Pulmonary artery endothelial cell (primary cell): ENCODE measurements at regions not wholly inside any gene's neighbourhood (a gene's known extent, or its start where the extent isn't known, plus 50 kb on each side); places are given as distances from the start of the nearest gene placed in this dataset.

Experiments
- DNase-seq: peaks from one replicate; pipeline ENCODE4 v3.0.0-alpha.2; 2011; ENCODE audit warnings: low read depth, low spot score

DNA sequence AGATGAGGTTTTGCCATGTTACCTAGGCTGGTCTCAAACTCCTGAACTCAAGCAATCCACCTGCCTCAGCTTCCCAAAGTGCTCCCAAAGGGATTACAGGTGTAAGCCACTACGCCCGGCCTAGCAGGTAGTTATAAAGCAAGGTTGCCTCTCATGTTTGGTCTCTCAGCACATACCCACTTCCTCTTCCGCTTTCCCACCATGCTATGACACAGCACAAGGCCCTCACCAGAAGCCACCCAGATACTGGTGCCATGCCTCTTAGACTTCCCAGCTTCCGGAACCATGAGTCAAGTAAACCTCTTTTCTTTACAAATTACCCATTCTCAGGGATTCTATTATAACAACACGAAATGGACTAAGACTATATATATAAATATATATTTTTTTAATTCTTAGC lies 143.6 kb downstream of the COPRS start:
- DNase-seq: no peak

DNA sequence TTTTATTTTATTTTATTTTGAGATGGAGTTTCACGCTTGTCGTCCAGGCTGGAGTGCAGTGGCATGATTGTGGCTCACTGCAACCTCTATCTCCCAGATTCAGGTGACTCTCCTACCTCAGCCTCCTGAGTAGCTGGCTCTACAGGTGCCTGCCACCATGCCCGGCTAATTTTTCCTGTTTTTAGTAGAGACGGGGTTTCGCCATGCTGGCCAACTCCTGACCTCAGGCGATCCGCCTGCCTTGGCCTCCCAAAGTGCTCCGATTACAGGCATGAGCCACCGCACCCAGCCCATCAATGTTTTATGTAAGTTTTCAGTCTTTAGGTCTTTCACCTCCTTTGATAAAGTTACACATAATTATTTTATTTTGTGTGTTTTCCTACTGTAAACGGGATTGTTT lies 154.6 kb downstream of the COPRS start:
- no peak for DNase-seq

DNA sequence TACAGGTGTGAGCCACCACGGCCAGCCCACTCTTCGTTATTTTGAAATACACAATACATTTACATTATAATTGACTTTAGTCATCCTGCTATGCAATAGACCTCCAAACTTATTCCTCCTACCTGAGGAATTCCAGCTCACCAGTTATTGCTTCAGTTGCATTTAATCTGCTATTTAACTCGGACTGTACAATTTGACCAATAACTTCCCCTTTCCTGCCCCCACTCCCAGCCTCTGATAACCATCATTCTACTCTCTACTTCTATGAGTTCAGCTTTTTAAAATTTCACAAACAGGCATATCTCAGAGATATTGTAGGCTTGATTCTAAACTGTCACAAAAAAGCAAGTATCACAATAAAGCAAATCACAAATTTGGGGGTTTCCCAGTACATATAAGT lies 157.0 kb downstream of the COPRS start:
- DNase-seq: no peak

DNA sequence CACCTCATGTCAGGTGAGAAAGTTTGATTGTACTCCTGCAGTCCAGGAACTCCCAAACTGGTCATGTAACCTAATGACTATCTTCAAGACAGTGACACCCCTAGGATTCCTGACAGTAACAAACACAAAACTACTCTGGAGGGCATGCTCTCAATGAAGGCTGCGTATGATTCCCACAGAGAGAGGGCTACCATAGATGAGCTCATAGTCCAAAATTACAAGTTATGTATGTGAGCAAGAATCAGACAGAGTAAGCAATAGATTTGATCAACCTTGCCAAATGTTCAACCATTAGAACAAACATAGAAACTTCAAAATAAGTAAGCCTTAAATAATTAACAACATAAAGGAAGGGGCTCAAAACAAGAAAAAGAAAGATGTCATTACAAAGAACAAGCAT lies 158.1 kb downstream of the COPRS start:
- DNase-seq: no peak

DNA sequence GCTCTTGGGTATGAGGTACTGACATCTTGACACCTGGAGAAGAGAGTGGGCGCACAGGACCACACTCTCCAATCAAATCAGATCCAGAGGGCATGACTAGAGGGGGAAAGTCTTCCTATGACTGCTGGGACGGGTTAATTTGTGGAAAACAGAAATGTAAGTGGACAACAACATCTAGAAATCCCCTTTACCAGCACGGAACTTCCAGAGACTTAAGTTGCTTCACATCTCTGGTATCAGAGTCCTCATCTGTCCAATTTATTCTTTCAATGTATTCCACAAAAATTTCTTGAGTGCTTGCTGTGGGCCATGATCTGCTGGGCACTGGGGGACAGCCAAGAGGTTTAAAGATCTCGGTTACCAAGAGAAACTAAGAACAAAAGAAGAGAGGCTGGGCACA lies 159.2 kb downstream of the COPRS start:
- no peak for DNase-seq

DNA sequence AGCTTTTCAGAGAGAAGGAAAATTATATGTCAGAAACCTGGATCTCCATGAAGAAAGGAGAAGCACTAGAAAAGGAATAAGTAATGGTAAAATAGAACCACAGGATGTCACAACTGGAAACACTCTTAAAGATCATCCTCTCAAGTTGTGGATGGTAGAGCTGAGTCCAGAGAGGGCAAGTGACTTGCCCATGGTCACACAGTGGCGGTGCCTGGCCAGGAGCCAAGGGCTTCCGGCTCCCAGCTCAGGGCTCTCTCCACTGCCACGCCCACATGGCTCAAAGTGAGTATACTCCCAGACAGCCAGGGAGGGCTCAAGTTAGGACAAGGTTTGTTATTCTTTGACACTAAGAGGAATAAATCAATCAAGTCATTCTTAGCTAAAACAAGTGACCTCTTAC lies 159.8 kb downstream of the COPRS start:
- no peak for DNase-seq

DNA sequence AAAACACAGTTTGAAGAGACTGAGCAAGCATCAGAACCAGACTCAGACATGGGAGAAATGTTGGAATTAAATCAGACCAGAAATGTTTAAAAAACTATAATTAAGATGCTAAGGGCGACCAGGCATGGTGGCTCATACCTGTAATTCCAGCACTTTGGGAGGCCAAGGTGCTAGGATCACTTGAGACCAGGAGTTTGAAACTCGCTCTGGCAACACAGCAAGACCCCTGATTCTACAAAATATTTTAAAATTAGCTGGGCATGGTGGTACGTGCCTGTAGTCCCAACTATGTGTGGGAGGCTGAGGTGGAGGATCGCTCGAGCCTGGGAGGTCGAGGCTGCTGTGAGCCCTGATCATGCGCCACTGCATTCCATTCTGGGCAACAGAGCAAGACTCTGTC lies 160.3 kb downstream of the COPRS start:
- no peak for DNase-seq

DNA sequence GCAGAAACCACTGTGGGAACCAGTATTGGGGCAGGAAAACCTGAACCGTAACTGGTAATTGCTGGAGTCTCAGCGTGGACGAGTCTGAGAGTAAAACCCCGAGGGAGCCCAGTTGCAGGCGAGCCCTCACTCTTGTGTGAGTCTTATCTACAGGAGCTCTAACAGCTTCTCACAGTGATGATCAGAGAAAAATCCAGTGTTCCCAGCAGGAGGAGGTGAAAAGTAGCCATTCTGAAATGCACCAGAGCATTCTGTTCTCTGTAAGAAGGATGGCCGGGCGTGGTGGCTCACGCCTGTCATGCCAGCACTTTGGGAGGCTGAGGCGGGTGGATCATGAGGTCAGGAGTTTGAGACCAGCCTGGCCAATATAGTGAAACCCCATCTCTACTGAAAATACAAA lies 161.2 kb downstream of the COPRS start:
- DNase-seq: no peak

DNA sequence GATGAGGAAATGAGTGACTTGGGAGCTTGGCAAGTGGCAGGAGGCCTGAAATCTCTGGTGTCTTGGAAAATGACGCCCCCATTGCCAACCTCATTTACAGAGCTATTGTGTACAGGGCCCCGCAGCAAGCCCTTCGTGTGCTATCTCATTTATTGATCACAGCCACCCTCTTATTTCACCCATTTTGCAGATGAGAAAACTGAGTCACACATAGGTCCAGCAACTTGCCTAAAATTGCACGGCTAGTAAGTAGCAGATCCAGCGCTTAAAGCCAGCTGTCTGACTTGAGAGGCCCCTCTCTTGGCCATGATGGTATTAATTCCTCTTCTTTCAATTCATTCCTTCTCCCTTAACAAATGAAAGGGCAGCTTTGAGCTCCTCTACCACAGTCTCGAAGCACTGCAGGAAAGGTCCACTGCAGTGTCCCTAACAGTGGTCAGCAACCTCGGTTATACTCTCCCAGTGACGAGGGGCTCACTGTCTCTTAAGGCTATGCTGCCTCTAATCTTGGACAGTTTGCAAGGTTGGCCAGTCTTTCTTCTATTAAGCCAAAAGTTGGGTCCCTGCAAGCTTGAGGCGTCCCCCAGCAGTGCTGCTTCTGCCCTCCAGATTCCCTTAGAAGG lies 162.2 kb downstream of the COPRS start:
- DNase-seq: no peak

DNA sequence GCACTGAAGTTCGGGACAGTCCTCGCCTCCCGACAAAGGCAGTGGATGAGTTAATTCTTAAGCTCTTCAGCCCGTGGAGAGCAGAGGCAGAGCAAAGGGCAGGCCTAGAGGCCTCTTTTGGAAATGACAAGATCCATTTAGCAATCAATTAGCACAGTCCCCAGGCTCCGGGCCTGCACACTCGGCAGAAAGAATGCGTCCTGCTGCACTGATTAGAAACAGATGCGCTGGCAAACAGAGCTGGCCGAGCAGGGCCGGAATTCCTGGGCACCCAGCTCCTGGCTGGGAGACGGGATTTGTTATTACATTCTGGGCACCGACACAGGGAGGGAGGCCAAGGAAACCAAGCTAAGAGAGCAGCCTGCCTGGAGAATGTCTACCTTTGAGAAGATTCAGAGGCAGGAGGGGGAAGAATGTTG lies 162.9 kb downstream of the COPRS start:
- no peak for DNase-seq

DNA sequence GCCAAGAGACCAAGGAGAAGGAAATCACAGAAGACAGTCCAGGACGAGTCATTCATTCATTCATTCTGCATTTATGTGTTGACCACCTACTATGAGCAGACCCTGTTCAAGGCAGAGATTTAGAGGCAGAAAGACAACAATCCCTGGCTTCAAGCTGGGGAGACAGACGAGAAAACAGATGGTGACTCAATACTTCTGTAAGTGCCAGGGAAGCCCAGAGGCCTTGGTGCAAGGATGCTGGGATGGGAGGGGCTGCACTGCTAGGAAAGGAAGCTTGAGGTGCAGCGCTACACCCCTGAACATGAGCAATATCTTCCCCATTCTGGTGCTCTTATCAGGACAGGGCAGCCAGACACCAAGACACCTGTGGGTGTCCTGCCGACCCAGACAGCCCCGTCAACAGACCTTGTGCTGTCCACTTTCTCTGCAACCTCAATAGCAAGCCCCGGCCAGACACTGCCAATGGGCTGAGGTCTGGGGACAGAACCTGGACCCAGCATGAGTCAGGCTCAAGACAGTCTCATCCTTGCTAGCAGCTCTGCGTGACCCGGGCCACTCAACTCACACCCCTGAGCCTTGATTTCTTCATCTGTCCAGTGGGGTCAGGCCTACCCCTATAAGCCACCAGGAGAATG lies 163.5 kb downstream of the COPRS start:
- DNase-seq: no peak

DNA sequence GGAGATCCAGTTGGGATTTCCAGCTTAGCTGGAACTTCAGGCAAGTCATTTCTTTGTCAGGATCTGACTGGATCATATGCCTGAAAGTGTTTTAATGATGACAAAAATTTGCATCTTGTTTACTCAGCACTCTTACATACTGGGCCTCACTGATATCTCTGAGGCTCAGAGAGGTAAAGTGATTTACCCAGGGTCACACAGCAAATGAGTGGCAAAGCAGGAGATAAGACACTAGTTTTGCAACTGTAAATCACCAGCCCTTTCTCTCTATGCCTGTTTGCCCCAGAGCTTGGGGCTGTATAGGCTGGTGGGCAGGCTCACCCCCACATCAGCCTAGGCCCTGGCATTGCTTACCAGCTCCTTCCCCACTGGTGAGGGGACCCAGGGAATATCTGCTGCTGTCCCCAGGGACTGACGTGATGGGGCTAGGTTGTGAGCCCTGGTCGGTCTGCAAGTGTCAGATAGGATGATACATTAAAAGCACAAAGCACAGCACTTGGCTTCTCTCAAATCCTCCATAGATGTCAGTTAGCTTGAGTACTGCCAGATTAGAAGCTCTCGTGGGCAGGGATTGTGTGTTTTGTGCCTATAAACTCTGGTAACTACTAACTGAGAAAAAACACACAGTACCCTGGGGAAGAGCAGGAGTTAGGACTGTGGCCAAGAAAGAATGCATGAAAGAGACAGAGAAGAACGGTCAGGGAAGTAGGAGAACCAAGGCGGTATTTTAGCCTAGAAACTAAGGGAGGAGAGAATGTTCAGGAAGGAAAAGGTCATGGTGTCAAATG lies 165.4 kb downstream of the COPRS start:
- no peak for DNase-seq

DNA sequence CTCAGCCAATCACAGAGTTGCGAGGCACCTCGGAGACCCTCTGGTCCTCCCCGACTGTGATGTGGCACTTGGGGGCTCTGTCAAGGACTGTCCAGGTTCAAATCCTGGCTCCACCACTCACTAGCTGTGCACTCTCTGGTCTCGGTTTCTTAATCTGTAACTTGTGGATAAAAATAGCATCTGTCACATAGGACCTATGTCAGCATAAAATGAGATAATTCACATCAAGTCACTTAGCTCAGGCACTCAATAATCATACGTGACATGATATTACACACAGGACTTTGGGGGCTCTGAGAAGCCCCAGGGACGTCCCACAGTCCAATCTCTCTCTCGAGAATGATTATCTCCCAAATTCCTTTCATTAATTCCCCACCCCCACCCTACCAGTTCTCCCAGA lies 166.4 kb downstream of the COPRS start:
- no peak for DNase-seq

DNA sequence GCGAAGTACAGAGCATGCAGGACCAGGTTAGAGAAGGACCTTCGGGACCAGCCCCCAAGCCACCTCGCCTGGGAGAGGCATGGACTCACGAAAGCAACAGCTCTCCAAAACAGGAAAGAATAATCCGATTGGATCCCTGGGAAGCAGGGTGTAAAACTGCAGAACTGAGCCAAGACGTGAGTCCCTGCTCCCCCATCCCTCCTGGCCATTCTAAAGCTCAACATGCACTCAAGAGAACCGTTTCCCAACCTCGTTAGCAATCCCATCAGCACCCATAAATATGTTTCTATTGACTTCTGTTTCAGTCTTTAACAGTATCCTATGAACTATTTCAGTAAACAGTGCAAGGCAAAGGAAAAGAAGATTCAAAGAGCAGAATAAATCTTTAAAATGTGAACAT lies 167.0 kb downstream of the COPRS start:
- no peak for DNase-seq

DNA sequence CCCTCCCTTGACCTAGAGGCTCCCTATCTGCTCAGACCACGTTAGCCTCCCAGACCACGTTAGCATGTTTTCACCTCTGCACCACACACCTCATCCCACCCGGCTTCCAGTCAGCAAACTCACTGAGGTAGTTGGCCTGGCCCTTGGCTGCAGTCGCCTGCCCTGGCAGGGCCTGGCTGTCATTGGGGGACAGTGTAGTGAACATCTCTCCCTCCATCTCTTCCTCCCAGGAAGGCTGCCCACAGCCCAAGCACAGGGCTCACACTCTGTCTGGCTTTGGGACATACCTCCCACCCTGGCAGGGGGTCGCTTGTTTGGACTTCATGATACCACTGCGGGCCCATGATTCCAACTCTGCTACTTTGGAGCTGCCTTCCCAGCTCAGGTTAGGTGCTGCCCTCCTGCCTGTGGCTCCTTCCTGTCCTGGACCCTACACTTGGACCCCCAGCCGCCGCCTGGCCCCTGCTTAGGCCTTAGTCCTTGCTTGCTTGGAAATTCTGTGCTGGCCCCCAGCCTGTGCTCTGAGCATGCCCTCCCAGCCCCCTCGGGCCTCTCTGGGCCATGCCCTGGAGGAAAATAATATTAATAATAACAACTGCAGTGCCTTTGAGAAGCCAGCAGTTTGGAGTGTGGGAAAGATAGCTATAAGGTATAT lies 167.7 kb downstream of the COPRS start:
- no peak for DNase-seq

DNA sequence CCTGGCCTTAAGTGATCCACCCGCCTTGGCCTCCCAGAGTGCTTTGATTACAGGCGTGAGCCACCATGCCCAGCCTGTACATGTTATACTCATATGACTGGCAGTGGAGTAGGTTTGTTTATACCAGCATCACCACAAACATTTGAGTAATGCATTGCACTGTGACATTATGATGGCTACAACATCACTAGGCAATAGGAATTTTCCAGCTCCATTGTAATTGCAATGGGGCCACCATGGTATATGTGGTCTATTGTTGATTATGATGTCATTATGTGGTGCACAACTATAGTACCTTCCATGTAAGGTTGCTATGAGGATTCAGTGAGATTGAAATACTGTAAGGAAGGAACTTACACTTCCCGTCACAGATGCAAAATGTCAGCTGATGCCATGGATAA lies 168.9 kb downstream of the COPRS start:
- no peak for DNase-seq

DNA sequence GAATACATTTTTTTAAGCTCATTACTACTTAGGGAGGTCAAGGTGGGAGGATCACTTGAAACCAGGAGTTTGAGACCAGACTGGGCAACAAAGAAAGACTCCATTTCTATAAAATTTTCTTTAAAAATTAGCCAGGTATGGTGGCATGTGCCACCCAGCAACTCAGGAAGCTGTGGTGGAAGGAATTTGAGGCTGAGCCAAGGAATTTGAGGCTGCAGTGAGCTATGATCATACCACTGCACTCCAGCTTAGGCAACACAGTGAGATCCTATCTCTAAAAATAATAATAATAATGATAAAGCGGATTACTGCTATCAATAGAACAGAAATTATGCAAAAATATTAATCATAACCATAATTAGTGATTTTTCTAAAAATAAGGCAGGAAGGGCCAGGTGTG lies 170.3 kb downstream of the COPRS start:
- no peak for DNase-seq

DNA sequence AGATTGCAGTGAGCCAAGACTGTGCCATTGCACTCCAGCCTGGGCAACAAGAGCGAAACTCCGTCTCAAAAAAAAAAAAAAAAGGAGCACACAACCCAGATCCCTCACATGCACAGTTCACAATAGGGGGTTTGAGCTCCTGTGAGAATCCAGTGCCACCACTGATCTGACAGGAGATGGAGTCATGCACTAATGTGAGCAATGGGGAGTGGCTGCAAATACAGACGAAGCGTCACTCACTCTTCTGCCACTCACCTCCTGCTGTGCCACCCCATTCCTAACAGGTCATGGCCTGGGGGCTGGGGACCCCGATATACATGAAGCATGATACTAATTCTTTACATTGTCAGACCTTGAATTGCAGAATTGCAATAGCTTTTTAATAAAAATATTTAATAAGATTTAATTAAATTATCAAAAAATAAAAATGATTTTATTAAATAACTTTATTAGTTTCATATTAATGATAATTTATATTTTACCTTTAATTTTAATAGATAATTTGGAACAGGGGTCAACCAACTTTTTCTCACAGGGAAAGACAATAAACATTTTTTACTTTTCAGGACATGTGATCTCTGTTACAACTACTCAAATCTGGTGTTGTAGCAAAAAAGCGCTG lies 171.4 kb downstream of the COPRS start:
- no peak for DNase-seq

DNA sequence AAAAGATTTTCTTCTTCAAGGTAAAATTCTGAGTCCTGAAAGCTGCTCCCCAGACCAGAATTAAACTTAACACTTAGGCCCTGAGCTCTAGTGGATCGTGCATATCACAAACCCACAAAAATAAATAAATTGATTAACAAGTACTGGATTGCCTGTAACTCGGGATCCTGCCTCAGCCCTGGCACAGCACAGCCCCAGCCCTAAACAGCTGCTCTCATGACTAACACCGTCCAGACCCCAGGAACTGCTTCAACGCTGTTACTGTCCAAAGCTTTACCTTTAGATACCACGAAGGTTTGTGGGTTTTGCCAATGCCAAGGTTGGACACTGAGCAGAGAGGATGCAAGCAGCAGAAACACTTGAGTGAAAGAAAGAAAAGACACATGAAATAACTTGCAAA lies 172.5 kb downstream of the COPRS start:
- no peak for DNase-seq

DNA sequence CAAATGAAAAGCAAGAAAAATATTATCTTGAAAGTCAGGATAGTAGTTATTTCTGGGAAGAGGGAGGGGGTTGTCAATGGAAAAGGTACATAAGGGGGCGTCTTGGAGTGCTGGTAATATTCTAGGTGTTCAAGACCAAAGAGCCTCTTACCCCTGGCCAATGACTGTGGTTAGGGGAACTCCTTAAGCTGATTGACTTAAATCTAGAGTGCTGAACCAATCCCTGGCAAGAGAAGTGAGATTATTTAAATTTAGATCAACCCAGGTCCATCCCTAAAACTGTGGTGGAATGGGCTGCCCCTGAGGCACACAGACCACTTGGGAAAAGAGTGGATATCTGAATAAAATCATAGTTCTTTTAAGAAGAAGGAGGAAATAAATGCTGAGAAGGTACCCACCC lies 174.1 kb downstream of the COPRS start:
- DNase-seq: no peak

DNA sequence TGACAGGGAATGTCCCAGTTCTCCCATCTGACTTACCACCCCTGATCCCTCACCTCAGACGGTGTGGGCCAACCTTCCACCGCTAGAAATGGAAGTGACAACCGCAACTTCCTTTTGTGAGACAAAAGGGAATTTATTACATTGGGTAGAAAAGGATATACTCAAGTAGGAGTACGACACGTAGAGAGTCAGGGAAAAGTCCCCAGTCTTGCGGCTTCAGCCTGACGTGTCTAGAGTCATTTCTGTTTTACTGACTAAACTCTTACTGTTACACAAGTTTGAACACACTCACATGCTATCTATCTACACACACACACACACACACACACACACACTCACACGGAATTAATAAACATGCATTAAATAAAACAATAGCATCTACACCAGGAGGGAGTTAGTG lies 178.9 kb downstream of the COPRS start:
- DNase-seq: no peak

DNA sequence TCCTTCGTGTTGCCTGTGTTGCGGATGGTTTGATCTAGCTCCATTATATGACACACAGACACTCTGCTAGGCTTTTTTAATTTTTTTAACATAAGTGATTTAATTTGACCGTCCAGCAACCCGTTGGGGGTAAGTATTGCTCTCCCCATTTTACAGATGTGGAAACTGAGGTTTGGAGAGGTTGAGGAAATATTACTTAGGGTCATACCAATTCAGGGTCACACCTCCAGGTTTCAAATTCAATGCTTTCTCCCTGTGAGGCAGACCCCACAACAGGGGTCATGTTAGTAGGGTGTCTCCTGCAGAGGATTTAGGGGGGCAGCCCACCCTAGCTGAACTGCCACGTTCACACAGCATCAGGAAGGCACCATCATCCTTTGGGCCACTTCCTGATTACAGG lies 179.4 kb downstream of the COPRS start:
- DNase-seq: no peak
